ENCODE measurements at regions not wholly inside any gene's neighbourhood (a gene's known extent, or its start where the extent isn't known, plus 50 kb on each side); places are given as distances from the start of the nearest gene placed in this dataset.

DNA sequence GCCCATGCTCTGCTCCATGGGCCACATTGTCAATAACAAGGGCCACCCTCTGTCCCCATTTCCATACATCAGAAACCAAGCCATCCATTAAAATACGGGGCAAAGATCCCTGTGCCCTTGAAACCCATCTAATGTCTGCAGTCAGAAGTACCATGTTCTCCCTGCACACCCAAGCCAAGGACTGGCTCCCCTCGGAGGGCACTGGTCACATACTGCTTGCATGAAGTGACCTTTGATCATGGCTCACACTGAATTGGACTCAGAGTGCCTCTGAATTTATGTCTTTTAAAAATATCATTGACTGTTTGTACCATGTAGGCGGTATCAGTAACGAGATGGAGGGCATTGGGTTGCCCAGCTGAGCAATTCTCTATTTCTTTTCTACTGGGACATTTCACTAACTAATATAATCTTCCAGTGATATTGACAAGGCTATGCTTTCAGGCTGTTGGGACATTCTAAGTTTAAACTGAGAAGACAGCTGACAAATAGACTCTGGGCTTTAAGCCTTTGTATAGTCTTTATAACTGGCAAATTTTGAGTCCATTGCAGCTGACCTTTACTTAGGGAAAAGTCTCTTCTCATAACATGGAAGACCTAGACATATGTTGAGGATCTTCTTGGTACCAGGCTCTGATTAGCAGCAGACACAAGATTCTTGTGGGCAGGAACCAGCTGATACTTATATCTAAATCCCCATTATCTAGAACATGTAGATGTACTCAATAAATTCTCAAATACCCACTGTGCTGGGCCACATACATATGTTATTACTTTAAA, 214.3 kb downstream of the MYCN start:
- DNase-seq (ENCODE audit: low read depth in 2 of 2): no peak

GRCh38 chr2:16154061-16154460, 213.7 kb downstream of the MYCN start:
- no peak for DNase-seq (ENCODE audit: low read depth in 2 of 2)

- no peak for DNase-seq (ENCODE audit: low read depth in 2 of 2)
Observed at GRCh38 chr2:16153754-16154035, 213.3 kb downstream of the MYCN start.

GRCh38 chr2:16152928-16153753, 212.8 kb downstream of the MYCN start:
- no peak for DNase-seq (ENCODE audit: low read depth in 2 of 2)

- no peak for DNase-seq (ENCODE audit: low read depth in 2 of 2)
Observed at GRCh38 chr2:16152071-16152927, 211.9 kb downstream of the MYCN start.

GRCh38 chr2:16151651-16152050, 211.3 kb downstream of the MYCN start:
- no peak for DNase-seq (ENCODE audit: low read depth in 2 of 2)

DNA sequence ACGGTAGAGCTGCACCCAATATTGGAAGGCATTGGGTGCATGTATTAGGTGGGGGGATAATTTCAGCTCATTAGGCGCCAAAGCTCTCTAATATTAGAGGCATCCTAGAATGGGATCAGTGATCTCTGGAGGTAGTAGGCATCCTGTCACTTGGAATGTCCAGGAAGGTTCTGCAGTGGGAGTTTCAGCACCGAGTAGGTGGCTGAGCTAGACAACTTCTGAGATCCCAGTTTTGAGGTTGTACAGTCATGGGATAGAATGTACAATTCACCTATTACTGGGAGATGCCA, 210.9 kb downstream of the MYCN start:
- no peak for DNase-seq (ENCODE audit: low read depth in 2 of 2)

GRCh38 chr2:16150456-16151280, 210.3 kb downstream of the MYCN start:
- no peak for DNase-seq (ENCODE audit: low read depth in 2 of 2)

DNA sequence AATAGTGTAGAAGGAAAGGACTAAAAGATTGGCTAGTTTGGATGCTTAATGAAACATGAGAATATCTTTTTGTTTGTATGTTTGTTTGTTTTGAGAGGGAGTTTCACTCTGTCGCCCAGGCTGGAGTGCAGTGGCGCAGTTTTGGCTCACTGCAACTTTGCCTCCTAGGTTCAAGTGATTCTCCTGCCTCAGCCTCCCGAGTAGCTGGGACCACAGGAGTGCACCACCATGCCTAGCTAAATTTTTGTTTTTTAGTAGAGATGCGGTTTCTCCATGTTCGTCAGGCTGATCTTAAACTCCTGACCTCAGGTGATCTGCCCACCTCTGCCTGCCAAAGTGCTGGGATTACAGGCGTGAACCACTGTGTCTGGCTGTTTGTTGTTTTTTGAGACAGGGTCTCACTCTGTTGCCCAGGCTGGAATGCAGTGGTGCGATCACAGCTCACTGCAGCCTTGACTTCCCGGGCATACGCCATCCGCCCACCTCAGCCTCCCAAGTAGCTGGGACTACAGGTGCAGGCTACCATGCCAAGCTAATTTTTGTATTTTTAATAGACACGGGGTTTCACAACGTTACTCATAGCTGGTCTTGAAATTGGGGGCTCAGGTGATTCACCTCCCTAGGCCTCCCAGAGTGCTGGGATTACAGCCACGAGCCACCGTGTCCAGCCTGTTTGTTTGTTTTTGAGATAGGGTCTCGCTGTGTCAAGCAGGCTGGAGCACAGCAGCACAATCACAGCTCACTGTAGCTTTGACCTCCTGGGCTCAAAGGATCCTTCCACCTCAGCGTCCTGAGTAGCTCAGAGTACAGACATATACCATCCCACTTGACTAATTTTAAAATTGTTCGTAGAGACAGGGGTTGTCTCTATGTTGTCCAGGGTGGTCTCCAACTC, 209.2 kb downstream of the MYCN start:
- DNase-seq (ENCODE audit: low read depth in 2 of 2): no peak

- no peak for DNase-seq (ENCODE audit: low read depth in 2 of 2)
Observed at GRCh38 chr2:16148632-16149348, 208.4 kb downstream of the MYCN start.

GRCh38 chr2:16142383-16143361, 202.3 kb downstream of the MYCN start:
- no peak for DNase-seq (ENCODE audit: low read depth in 2 of 2)

DNA sequence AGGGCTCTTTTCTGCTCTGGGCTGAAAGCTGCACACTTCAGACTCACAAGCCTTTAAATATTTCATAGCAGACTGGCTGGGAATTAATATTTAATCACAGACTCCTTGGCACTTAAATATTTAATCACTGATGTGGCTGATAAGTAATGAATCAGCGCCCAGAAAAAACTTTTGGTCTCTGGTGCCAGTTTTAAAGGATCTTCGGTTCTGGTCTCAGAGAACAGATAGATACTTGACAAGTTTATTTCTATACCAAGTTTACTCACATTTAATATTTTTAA, 201.2 kb downstream of the MYCN start:
- DNase-seq (ENCODE audit: low read depth in 2 of 2): no peak

DNA sequence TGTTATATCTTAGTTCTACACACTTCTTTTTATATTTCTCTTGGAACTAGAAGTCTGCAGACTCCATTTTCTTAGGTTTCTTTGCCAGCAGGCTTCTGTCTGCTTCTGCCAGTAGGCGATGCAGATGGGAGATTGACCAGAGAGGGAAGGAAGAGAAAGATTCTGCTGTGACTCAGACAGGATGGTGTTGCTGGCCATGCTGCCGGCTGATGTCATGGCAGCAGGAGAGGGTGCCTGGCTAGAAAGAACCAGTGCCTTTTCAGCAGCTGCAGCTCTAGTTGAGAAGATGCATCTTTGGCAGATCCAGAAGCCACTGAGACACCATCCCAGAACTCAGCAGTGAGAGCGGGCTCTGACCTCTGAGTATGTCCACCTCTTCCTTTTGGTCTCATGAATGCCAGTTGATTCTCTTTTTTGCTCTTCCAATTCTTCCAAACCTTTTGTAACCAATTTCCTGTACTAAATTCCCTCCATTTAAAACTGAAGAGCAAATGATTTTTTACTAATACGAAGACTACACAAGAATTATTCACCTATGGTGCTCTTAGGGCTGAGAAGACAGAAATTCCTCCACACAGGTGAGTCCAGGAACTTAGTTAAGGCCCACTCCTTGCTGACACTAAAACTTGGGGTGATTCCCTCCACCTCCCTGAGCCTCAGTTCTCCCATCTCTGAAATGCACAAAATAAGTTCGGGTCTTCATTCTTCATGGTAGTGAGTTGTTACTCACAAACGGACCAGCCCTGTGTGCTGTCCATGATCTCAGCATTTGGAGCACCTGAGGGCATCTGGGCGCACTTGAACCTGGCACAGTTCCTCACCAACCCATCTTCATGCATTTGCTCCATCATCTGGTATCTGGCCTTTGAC, 200.7 kb downstream of the MYCN start:
- DNase-seq (ENCODE audit: low read depth in 2 of 2): no peak

DNA sequence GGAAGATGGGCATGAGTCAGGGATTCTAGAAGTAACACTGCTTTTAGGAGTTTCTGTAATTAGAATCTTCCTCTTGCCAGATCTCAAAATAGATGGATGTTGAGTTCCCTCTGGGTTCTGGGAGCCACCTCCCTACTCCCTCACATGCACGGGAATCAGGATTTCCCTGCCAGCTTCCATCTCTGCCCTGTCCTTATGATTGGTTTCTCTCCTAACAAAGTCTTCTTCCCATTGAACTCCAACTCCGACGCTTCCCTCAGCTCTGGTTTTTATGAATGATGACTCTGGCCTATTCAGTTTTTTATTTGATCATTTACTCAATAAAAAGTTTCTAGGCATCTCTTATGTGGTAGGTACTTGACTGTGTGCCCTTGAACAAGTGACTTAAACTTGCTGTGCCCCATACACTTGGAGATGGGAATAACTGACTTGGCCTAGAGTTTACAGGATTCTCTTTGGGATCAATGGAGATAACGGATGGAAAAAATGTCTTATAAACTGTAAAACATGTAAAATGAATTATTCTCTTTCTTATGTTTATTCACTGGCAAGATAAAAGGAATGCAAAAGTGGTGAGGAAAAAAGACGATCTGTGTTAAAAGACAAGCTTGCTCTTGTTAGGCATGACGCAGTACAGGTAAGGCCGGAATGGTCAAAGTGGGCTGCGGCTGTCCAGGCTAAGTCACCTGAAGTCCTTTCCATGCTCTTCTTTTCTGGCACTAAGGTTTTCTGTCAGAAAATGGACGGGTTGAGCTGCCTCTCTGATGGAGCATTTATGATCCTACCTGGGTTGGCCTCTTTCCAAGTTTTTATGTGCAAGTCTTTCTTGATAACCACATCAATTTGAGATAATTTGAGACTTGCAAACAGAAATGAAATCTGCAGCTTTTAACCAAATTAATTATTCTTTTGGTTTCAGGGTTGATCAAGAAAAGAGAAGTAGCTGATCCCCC, 199.6 kb downstream of the MYCN start:
- no peak for DNase-seq (ENCODE audit: low read depth in 2 of 2)

- no peak for DNase-seq (ENCODE audit: low read depth in 2 of 2)
Observed at GRCh38 chr2:16138811-16139662, 198.7 kb downstream of the MYCN start.

Data from stimulated activated CD4-positive, alpha-beta T cell treated with anti-CD3 and anti-CD28 coated beads, Interleukin-12 subunit alpha, Interleukin-12 subunit beta, amount 100 ng/mL, for 24 hours (primary cell).